K562 (cell line): ENCODE measurements at regions not wholly inside any gene's neighbourhood (a gene's known extent, or its start where the extent isn't known, plus 50 kb on each side); places are given as distances from the start of the nearest gene placed in this dataset.
"Not testable (repeated sequence)": the region's sequence is repeated elsewhere in the genome, so short reads cannot be mapped to it uniquely, and the experiment has no call there.

Experiments
- EP300 ChIP-seq: IDR thresholded peaks from 2 replicates; pipeline ENCODE4 v1.6.1; 2012; ENCODE audit warnings: low read length, improper control_type of control experiment
- JUND ChIP-seq, 2 experiments: IDR thresholded peaks; 2 replicates in 1 of 2; 3 replicates in 1 of 2; pipeline ENCODE4 v1.6.1; 2011; ENCODE audit warnings: borderline replicate concordance in 2 of 2, low read depth in 2 of 2, low read length in 2 of 2, improper control_type of control experiment in 1 of 2, missing biosample characterization in 1 of 2, missing genetic modification characterization in 1 of 2, missing genetic modification reagents in 1 of 2
- MAZ ChIP-seq, 2 experiments: fragments of 450-650 bp in 1 of 2; sonication (generic) in 1 of 2; formaldehyde crosslinking; IDR thresholded peaks in 1 of 2; conservative IDR thresholded peaks in 1 of 2; 2 replicates each; pipeline versions ENCODE4 v1.4.0 to v1.5.0; 2020; ENCODE audit warnings: mild to moderate bottlenecking in 1 of 2, missing genetic modification reagents in 1 of 2
- NR2C2 ChIP-seq, 2 experiments: fragments of 200-800 bp in 1 of 2; sonication (Bioruptor generic) in 1 of 2; sonication (generic) in 1 of 2; formaldehyde crosslinking in 1 of 2; IDR thresholded peaks; 2 replicates each; pipeline versions ENCODE4 v1.6.1 to v1.8.0; 2016 to 2022; ENCODE audit warnings: mild to moderate bottlenecking in 1 of 2, missing compliant biosample characterization in 1 of 2, missing genetic modification characterization in 1 of 2, missing genetic modification reagents in 1 of 2
- POLR2A ChIP-seq: fragments of 450-650 bp; conservative IDR thresholded peaks from 2 replicates; pipeline ENCODE4 v1.6.1; 2016
- PTTG1 ChIP-seq: fragments of 450-650 bp; IDR thresholded peaks from 2 replicates; pipeline ENCODE4 v1.6.1; 2016; ENCODE audit warnings: low read depth, mild to moderate bottlenecking, missing genetic modification characterization, missing compliant biosample characterization
- ZKSCAN3 ChIP-seq: fragments of 250-450 bp; sonication (Bioruptor Pico); IDR thresholded peaks from 2 replicates; pipeline ENCODE4 v1.4.0; 2020
- ZKSCAN8 ChIP-seq: fragments of 200-800 bp; sonication (Bioruptor generic); IDR thresholded peaks from 2 replicates; pipeline ENCODE4 v1.6.1; 2016; ENCODE audit warnings: missing genetic modification characterization, missing compliant biosample characterization
- ZNF24 ChIP-seq: fragments of 450-650 bp; IDR thresholded peaks from 2 replicates; pipeline ENCODE4 v1.6.1; 2016
- ZNF274 ChIP-seq: IDR thresholded peaks from 2 replicates; pipeline ENCODE4 v1.6.1; 2011; ENCODE audit warnings: low read depth, mild to moderate bottlenecking, low read length, moderate library complexity, borderline replicate concordance
- ZNF830 ChIP-seq: fragments of 250-450 bp; sonication (Bioruptor Pico); IDR thresholded peaks from 2 replicates; pipeline ENCODE4 v1.5.0; 2021; ENCODE audit warnings: mild to moderate bottlenecking
- TF ChIP-seq, protein P1 (sequence below), 3 experiments: IDR thresholded peaks in 2 of 3; conservative IDR thresholded peaks in 1 of 3; 2 replicates each; pipeline ENCODE4 v1.5.1; 2011 to 2012; ENCODE audit warnings: low read length in 3 of 3, mild to moderate bottlenecking in 3 of 3, control low read depth in 2 of 3, improper control_type of control experiment in 1 of 3, inconsistent platforms in 1 of 3, low read depth in 1 of 3, mixed read lengths in 1 of 3, moderate library complexity in 1 of 3; ENCODE audit not compliant: insufficient read depth in 2 of 3
- TF ChIP-seq, protein P2 (sequence below), 2 experiments: IDR thresholded peaks; 2 replicates each; pipeline ENCODE4 v1.6.1; 2012; ENCODE audit warnings: improper control_type of control experiment in 2 of 2, low read depth in 2 of 2, low read length in 2 of 2, borderline replicate concordance in 1 of 2
- TF ChIP-seq, protein P3 (sequence below): fragments of 450-650 bp; IDR thresholded peaks from 2 replicates; pipeline ENCODE4 v1.6.1; 2017; ENCODE audit warnings: antibody characterized with exemption

DNA sequence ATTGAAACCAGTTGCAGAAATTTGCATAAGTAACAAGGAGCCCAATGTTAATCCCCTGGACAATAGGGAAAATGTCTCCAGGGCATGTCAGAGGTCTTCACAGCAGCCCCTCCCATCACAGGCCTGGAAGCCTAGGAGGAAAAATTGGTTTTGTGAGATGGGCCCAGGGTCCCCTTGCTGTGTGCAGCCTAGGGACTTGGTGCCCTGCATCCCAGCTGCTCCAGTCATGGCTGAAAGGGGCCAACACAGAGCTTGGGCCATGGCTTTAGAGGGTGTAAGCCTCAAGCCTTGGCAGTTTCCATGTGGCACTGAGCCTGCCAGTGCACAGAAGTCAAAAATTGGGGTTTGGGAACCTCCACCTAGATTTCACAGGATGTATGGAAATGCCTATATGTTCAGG is 55.9 kb upstream of the SLC25A36 start:
- not testable (repeated sequence) for TF ChIP-seq ZNF24; POLR2A; PTTG1 (tag); EP300; ZNF274; NR2C2 (CRISPR knock-in tag; IDR thresholded peaks at IDR 0.05); NR2C2 (tag; IDR thresholded peaks at IDR 0.05); MAZ (CRISPR knock-in tag; conservative IDR thresholded peaks at IDR 0.05 in 1 of 2, IDR thresholded peaks at IDR 0.05 in 1 of 2); ZNF830 (CRISPR knock-in tag); JUND (IDR thresholded peaks at IDR 0.05; ENCODE audit: borderline replicate concordance, low read depth, low read length); JUND (tag; IDR thresholded peaks at IDR 0.05; ENCODE audit: borderline replicate concordance, low read depth, low read length); ZKSCAN3 (CRISPR knock-in tag); ZKSCAN8 (CRISPR knock-in tag)
- TF ChIP-seq, protein P1, sequence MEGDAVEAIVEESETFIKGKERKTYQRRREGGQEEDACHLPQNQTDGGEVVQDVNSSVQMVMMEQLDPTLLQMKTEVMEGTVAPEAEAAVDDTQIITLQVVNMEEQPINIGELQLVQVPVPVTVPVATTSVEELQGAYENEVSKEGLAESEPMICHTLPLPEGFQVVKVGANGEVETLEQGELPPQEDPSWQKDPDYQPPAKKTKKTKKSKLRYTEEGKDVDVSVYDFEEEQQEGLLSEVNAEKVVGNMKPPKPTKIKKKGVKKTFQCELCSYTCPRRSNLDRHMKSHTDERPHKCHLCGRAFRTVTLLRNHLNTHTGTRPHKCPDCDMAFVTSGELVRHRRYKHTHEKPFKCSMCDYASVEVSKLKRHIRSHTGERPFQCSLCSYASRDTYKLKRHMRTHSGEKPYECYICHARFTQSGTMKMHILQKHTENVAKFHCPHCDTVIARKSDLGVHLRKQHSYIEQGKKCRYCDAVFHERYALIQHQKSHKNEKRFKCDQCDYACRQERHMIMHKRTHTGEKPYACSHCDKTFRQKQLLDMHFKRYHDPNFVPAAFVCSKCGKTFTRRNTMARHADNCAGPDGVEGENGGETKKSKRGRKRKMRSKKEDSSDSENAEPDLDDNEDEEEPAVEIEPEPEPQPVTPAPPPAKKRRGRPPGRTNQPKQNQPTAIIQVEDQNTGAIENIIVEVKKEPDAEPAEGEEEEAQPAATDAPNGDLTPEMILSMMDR (IDR thresholded peaks at IDR 0.05 in 2 of 3, conservative IDR thresholded peaks at IDR 0.05 in 1 of 3; ENCODE audit: insufficient read depth in 2 of 3, low read depth in 1 of 3, low read length in 3 of 3) = not testable (repeated sequence)
- TF ChIP-seq, protein P2, sequence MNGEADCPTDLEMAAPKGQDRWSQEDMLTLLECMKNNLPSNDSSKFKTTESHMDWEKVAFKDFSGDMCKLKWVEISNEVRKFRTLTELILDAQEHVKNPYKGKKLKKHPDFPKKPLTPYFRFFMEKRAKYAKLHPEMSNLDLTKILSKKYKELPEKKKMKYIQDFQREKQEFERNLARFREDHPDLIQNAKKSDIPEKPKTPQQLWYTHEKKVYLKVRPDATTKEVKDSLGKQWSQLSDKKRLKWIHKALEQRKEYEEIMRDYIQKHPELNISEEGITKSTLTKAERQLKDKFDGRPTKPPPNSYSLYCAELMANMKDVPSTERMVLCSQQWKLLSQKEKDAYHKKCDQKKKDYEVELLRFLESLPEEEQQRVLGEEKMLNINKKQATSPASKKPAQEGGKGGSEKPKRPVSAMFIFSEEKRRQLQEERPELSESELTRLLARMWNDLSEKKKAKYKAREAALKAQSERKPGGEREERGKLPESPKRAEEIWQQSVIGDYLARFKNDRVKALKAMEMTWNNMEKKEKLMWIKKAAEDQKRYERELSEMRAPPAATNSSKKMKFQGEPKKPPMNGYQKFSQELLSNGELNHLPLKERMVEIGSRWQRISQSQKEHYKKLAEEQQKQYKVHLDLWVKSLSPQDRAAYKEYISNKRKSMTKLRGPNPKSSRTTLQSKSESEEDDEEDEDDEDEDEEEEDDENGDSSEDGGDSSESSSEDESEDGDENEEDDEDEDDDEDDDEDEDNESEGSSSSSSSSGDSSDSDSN (IDR thresholded peaks at IDR 0.05; ENCODE audit: borderline replicate concordance in 1 of 2, low read depth in 2 of 2, low read length in 2 of 2) = not testable (repeated sequence)
- TF ChIP-seq, protein P3, sequence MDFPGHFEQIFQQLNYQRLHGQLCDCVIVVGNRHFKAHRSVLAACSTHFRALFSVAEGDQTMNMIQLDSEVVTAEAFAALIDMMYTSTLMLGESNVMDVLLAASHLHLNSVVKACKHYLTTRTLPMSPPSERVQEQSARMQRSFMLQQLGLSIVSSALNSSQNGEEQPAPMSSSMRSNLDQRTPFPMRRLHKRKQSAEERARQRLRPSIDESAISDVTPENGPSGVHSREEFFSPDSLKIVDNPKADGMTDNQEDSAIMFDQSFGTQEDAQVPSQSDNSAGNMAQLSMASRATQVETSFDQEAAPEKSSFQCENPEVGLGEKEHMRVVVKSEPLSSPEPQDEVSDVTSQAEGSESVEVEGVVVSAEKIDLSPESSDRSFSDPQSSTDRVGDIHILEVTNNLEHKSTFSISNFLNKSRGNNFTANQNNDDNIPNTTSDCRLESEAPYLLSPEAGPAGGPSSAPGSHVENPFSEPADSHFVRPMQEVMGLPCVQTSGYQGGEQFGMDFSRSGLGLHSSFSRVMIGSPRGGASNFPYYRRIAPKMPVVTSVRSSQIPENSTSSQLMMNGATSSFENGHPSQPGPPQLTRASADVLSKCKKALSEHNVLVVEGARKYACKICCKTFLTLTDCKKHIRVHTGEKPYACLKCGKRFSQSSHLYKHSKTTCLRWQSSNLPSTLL = not testable (repeated sequence)
